ENCODE measurements at regions not wholly inside any gene's neighbourhood (a gene's known extent, or its start where the extent isn't known, plus 50 kb on each side); places are given as distances from the start of the nearest gene placed in this dataset.

GRCh38 chr5:6235726-6236125 lies 142.6 kb downstream of the MED10 start:
- ATAC-seq: no peak
- 81% methylated on average over 3 of the region's 3 CpGs; no CpG with 5 or more reads in 1 of the 2 donors for WGBS, 2 donors (ENCODE audit: low coverage in 1 of 2)

DNA sequence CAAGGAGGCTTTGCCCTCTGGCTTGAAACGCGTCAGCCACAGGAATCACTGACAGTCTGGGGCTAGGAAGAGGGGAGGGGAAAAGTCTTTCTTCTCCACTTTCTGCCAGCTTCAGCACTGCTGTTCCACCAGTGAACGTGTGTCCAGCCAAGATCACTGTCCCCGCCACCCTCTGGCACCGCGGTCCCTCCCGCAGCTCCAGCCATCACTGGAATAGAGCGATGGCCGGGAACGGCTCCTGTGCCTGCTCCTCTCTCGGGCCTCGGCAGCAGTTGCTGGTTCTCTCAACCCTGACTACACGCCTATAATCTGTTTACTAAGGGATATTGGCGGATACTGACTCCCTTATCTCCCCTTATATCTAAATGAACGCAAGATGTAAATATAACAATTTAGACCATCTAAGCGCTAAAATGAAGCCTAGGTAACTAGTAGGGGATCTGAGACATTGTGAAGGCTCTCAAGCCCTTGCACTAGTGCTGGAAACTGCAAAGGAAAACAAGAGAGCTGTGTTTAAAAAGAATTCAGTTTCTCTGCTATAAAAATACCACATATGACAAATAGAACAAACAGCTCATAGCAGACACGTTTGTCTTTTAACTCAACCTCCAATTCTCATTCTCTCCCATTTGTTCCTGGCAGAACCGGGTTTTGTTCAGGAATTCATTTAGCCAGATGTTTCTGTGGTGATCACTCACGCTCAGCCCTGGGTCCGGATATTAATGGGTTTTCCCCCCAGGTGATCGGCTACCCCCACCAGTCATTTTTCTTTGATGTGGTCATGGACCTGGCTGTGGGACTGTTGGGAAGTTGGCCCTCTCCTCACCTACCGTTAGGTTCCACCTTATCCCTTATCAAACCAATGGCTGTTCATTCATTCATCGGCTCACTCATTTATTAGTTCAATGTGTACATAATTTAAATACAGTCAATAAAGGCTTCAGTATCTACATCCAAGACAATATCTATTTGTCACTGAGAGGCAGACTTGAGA lies 149.8 kb downstream of the MED10 start:
- Histone ChIP-seq H3K9me3 (no peaks in the 10 kb centered on the region), H3K4me3 (no peak overlapping the region), H3K36me3 (no peaks in the 10 kb centered on the region), H3K4me1 (no peaks in the 10 kb centered on the region), H3K27me3 (no peaks in the 10 kb centered on the region), H3K27ac (no peak overlapping the region)
- TF ChIP-seq, protein P1, sequence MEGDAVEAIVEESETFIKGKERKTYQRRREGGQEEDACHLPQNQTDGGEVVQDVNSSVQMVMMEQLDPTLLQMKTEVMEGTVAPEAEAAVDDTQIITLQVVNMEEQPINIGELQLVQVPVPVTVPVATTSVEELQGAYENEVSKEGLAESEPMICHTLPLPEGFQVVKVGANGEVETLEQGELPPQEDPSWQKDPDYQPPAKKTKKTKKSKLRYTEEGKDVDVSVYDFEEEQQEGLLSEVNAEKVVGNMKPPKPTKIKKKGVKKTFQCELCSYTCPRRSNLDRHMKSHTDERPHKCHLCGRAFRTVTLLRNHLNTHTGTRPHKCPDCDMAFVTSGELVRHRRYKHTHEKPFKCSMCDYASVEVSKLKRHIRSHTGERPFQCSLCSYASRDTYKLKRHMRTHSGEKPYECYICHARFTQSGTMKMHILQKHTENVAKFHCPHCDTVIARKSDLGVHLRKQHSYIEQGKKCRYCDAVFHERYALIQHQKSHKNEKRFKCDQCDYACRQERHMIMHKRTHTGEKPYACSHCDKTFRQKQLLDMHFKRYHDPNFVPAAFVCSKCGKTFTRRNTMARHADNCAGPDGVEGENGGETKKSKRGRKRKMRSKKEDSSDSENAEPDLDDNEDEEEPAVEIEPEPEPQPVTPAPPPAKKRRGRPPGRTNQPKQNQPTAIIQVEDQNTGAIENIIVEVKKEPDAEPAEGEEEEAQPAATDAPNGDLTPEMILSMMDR (IDR thresholded peaks at IDR 0.05): no peak
- TF ChIP-seq POLR2AphosphoS5 (IDR thresholded peaks at IDR 0.05) (no peak), EP300 (IDR thresholded peaks at IDR 0.05) (no peak), POLR2A (IDR thresholded peaks at IDR 0.05) (no peak)
- no peak for ATAC-seq
- 68 to 80% methylated on average over 8 to 13 of the region's 23 CpGs for WGBS, 2 donors (ENCODE audit: low coverage in 1 of 2)

More at GRCh38 chr5:6235726-6236125, 142.6 kb downstream of the MED10 start:
- H3K27ac ChIP-seq: no peak overlapping the region
- H3K4me1 ChIP-seq: no peaks in the 10 kb centered on the region
- TF ChIP-seq, protein P1 (IDR thresholded peaks at IDR 0.05): no peak
- TF ChIP-seq POLR2AphosphoS5 (IDR thresholded peaks at IDR 0.05) (no peak), EP300 (IDR thresholded peaks at IDR 0.05) (no peak), POLR2A (IDR thresholded peaks at IDR 0.05) (no peak)
- H3K9me3 ChIP-seq: peaks cover 0 to 6% (median 0%) of the 10 kb centered on the region in 3 donors
- no peaks in the 10 kb centered on the region for H3K36me3 ChIP-seq
- no peak overlapping the region for H3K4me3 ChIP-seq
- H3K27me3 ChIP-seq: no peaks in the 10 kb centered on the region

GRCh38 chr5:6225121-6225607 lies 153.2 kb downstream of the MED10 start:
- TF ChIP-seq, protein P1 (IDR thresholded peaks at IDR 0.05): no peak
- no peak for TF ChIP-seq EP300 (IDR thresholded peaks at IDR 0.05)
- TF ChIP-seq POLR2A (IDR thresholded peaks at IDR 0.05): no peak
- no peak for TF ChIP-seq POLR2AphosphoS5 (IDR thresholded peaks at IDR 0.05)

GRCh38 chr5:6224406-6224805 lies 153.9 kb downstream of the MED10 start:
- Histone ChIP-seq H3K4me3 (no peak overlapping the region), H3K9me3 (no peaks in the 10 kb centered on the region), H3K36me3 (no peaks in the 10 kb centered on the region), H3K27ac (no peak overlapping the region), H3K27me3 (no peaks in the 10 kb centered on the region), H3K4me1 (no peaks in the 10 kb centered on the region)
- WGBS, 2 donors (ENCODE audit: low coverage in 1 of 2): 84 to 94% methylated on average over 3 to 4 of the region's 5 CpGs
- TF ChIP-seq, protein P1 (IDR thresholded peaks at IDR 0.05): no peak
- TF ChIP-seq POLR2AphosphoS5 (IDR thresholded peaks at IDR 0.05) (no peak), EP300 (IDR thresholded peaks at IDR 0.05) (no peak), POLR2A (IDR thresholded peaks at IDR 0.05) (no peak)
- ATAC-seq: no peak

More at GRCh38 chr5:6225121-6225607, 153.2 kb downstream of the MED10 start:
- Histone ChIP-seq H3K27me3 (no peaks in the 10 kb centered on the region), H3K4me3 (no peak overlapping the region), H3K9me3 (no peaks in the 10 kb centered on the region), H3K4me1 (no peaks in the 10 kb centered on the region), H3K27ac (no peak overlapping the region), H3K36me3 (no peaks in the 10 kb centered on the region)
- ATAC-seq: no peak
- 57 to 88% methylated on average over 1 to 7 of the region's 7 CpGs for WGBS, 2 donors (ENCODE audit: low coverage in 1 of 2)

Data from gastroesophageal sphincter (tissue), 4 donors.